K562 (cell line): ENCODE measurements at regions not wholly inside any gene's neighbourhood (a gene's known extent, or its start where the extent isn't known, plus 50 kb on each side); places are given as distances from the start of the nearest gene placed in this dataset.

ENCODE experiments used
- PHF20 ChIP-seq: fragments of 450-650 bp; IDR thresholded peaks from 2 replicates; pipeline ENCODE4 v1.6.1; 2018; ENCODE audit not compliant: partially characterized antibody
- SMC3 ChIP-seq: conservative IDR thresholded peaks from 2 replicates; pipeline ENCODE4 v1.6.1; 2011; ENCODE audit warnings: low read depth, low read length, improper control_type of control experiment; ENCODE audit not compliant: insufficient read depth
- TAF1 ChIP-seq: IDR thresholded peaks from 2 replicates; pipeline ENCODE4 v1.6.1; 2011; ENCODE audit warnings: mild to moderate bottlenecking, low read length, moderate library complexity; ENCODE audit not compliant: insufficient read depth, control insufficient read depth, severe bottlenecking; ENCODE audit errors: extremely low read depth
- ZZZ3 ChIP-seq: fragments of 450-650 bp; IDR thresholded peaks from 2 replicates; pipeline ENCODE4 v1.6.1; 2016; ENCODE audit warnings: antibody characterized with exemption, mild to moderate bottlenecking, moderate library complexity

GRCh38 chr7:84912993-84913635 lies 273.7 kb downstream of the SEMA3D start:
- TF ChIP-seq ZZZ3 (no peak), TAF1 (no peak), PHF20 (no peak), SMC3 (no peak)
